ENCODE measurements at regions not wholly inside any gene's neighbourhood (a gene's known extent, or its start where the extent isn't known, plus 50 kb on each side); places are given as distances from the start of the nearest gene placed in this dataset.

DNA sequence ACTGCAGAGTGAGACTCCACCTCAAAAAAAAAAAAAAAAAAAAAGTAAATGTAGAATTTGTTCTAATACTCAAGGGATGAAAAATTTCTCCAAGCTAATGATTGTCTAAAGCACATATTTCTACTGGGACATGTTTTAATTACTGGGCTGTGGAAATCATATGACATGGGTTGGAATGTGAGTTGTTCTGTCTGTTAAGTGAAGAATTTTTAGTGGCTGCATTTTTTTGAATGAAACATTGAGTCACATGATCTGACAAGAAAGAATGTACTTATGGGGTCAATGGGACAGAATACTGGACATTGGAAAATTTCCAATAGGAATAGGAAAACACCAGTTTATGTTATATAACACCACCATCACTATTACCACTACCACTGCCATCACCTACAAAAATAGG, 123.8 kb upstream of the IVNS1ABP start:
- Histone ChIP-seq H3K9me3 (no peaks in the 10 kb centered on the region), H3K27me3 (no peaks in the 10 kb centered on the region), H3K4me1 (peaks cover 0 to 30% (median 3%) of the 10 kb centered on the region in 12 donors), H3K36me3 (no peaks in the 10 kb centered on the region), H3K4me3 (no peak overlapping the region), H3K27ac (peak overlapping the region in 1 of 12 donors; percentile 75)
- no peak for TF ChIP-seq POLR2A (IDR thresholded peaks at IDR 0.05)
- TF ChIP-seq, protein P1, sequence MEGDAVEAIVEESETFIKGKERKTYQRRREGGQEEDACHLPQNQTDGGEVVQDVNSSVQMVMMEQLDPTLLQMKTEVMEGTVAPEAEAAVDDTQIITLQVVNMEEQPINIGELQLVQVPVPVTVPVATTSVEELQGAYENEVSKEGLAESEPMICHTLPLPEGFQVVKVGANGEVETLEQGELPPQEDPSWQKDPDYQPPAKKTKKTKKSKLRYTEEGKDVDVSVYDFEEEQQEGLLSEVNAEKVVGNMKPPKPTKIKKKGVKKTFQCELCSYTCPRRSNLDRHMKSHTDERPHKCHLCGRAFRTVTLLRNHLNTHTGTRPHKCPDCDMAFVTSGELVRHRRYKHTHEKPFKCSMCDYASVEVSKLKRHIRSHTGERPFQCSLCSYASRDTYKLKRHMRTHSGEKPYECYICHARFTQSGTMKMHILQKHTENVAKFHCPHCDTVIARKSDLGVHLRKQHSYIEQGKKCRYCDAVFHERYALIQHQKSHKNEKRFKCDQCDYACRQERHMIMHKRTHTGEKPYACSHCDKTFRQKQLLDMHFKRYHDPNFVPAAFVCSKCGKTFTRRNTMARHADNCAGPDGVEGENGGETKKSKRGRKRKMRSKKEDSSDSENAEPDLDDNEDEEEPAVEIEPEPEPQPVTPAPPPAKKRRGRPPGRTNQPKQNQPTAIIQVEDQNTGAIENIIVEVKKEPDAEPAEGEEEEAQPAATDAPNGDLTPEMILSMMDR (IDR thresholded peaks at IDR 0.05) = no peak
- ATAC-seq = no peak
- intact Hi-C loops (cut with DNase I) = loop anchor here in 1 of 10 donors (10.0 kb wide), 1 partner anchor 234 kb away; no protein-coding TSS in a partner anchor
- no peak for DNase-seq

DNA sequence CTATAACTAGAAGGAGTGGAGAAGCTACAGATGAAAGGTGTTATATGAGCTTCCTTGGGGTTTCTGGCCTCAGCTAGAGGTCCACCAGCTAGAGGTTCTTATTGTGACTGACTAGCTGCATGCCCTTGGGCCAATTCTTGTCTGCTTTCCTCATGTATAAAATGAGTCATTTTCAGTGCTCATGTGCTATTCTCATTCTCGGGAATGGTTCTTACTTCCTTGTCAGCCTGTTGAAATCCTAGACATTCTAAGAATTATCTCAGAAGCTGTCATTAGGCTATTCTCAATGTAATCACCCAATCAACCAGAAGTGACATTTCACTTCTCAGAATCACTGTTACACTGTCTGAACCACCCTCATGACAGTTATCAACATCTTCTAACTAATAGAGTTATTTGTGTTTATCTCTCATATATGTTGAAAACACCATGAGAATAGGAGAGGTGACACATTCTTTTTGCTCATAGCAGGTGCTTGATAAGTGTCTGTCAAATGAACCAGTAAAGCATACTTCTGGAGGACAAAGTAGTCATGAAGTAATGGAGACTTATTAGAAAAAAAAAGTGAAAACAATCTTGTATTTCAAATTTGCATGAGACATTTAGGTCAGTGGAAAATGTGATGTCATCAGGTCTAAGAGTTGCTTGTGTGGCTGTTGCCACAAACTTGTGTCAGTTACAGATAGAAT, 122.8 kb upstream of the IVNS1ABP start:
- Histone ChIP-seq H3K9me3 (no peaks in the 10 kb centered on the region), H3K36me3 (no peaks in the 10 kb centered on the region), H3K27ac (peak overlapping the region in 3 of 12 donors; percentile 0 to 75 (median 32)), H3K27me3 (no peaks in the 10 kb centered on the region), H3K4me1 (peaks cover 0 to 30% (median 3%) of the 10 kb centered on the region in 12 donors), H3K4me3 (no peak overlapping the region)
- intact Hi-C loops (cut with DNase I) = loop anchor here in 1 of 10 donors (10.0 kb wide), 1 partner anchor 235 kb away; no protein-coding TSS in a partner anchor
- ATAC-seq = peak in 3 of 4 donors; percentile 56 to 82 (median 64)
- no peak for TF ChIP-seq POLR2A (IDR thresholded peaks at IDR 0.05)
- TF ChIP-seq, protein P1 (IDR thresholded peaks at IDR 0.05) = no peak
- 24 to 57% (median 46%) methylated on average over 1 of the region's 1 CpG for WGBS, 4 donors
- peak in 1 of 5 donors; percentile 32 for DNase-seq

DNA sequence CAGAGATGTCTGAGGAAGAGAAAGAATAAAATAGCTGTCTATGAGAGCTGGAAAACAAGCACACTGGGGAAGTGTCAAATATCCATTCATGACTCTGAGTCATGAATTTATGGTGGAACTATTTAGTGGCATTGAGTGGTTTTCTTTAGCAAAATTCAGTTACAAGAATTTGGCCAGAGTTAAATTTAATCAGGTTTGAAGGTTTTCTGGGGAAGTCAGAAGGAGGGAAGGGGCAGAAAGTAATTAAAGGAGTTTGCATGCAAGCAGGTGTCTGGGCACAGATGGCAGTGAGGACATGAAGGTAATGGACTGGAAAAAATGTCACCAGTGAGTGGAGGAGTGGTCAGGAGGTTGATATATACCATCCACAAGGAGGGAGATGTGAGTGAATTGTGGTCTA, 121.9 kb upstream of the IVNS1ABP start:
- ATAC-seq (no peak), DNase-seq (no peak)
- peak overlapping the region in 1 of 12 donors; percentile 75 for H3K27ac ChIP-seq
- H3K4me3 ChIP-seq = no peak overlapping the region
- H3K4me1 ChIP-seq = peaks cover 0 to 30% (median 3%) of the 10 kb centered on the region in 12 donors
- no peaks in the 10 kb centered on the region for H3K36me3 ChIP-seq
- no peaks in the 10 kb centered on the region for H3K9me3 ChIP-seq
- TF ChIP-seq, protein P1 (IDR thresholded peaks at IDR 0.05) = no peak
- TF ChIP-seq POLR2A (IDR thresholded peaks at IDR 0.05) = no peak
- no peaks in the 10 kb centered on the region for H3K27me3 ChIP-seq
- intact Hi-C loops (cut with DNase I) = no loop called here

DNA sequence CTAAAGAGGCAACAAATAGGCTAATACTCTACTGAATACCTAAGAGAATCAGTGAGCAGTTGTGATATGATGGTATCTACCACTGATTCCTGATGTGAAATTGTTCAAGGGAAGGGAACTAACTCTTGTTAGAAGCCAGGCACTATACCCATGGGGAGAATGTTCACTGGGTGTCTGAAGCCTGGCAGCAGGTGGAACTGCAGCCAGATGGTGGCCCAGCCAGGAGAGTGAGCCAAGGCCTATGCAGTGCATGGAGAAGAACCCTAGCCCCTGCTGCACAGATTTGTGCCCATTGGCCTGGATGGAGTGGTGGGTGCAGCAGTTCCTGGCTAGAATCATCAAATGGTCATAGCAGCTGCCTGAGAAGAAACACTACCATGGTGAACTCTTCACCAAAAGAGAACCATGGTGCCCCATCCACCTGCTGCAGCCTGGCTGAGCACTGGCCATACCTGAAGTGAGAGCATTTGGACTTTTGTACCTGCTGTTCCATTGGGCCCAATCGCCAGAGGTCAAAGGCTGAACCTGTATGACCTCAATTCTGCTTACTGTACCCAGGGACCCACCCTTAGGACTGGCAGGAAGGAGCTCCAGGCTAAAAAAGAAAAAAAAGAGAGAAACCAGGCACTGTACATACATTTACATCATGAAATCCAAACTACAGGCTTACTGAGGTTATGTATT, 118.8 kb upstream of the IVNS1ABP start:
- DNase-seq (no peak), ATAC-seq (no peak)
- no peak overlapping the region for H3K27ac ChIP-seq
- no peaks in the 10 kb centered on the region for H3K36me3 ChIP-seq
- no peaks in the 10 kb centered on the region for H3K27me3 ChIP-seq
- TF ChIP-seq, protein P1 (IDR thresholded peaks at IDR 0.05) = no peak
- no peak for TF ChIP-seq POLR2A (IDR thresholded peaks at IDR 0.05)
- 87 to 98% (median 93%) methylated on average over 1 of the region's 1 CpG for WGBS, 4 donors
- intact Hi-C loops (cut with DNase I) = no loop called here
- no peak overlapping the region for H3K4me3 ChIP-seq
- H3K4me1 ChIP-seq = peaks cover 0 to 23% (median 0%) of the 10 kb centered on the region in 12 donors
- peaks cover 0 to 5% (median 0%) of the 10 kb centered on the region in 12 donors for H3K9me3 ChIP-seq
